HG03135 (cell line): ENCODE measurements at regions not wholly inside any gene's neighbourhood (a gene's known extent, or its start where the extent isn't known, plus 50 kb on each side); places are given as distances from the start of the nearest gene placed in this dataset.

Experiments used
- ATAC-seq: cut with Tn5 transposase; IDR thresholded peaks from one replicate; pipeline ENCODE4 v1.9.1; 2021; ENCODE audit warnings: mild to moderate bottlenecking, moderate library complexity; ENCODE audit not compliant: unreplicated experiment

GRCh38 chr1:25083481-25084345 lies 148.6 kb downstream of the SYF2 start:
- no peak for ATAC-seq

DNA sequence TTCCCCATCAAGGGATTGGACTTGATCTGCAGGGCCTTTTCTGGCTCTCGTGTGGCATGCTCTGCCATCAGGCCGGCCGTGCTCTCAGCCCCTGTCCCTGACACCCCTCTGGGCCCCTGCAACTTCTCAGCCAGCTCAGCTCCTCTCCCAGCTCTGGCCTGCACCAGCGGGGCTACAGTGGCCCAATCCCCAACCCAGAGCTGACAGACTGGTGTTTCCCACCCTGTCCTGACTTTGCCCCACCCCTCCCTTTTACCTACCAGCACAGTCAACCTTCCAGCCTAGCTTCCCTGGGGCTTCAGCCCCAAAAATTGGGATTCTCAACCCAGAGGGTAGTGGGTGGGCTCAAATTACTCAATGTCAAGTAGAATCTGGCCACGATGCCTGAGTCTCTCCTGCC lies 149.3 kb downstream of the SYF2 start:
- no peak for ATAC-seq

DNA sequence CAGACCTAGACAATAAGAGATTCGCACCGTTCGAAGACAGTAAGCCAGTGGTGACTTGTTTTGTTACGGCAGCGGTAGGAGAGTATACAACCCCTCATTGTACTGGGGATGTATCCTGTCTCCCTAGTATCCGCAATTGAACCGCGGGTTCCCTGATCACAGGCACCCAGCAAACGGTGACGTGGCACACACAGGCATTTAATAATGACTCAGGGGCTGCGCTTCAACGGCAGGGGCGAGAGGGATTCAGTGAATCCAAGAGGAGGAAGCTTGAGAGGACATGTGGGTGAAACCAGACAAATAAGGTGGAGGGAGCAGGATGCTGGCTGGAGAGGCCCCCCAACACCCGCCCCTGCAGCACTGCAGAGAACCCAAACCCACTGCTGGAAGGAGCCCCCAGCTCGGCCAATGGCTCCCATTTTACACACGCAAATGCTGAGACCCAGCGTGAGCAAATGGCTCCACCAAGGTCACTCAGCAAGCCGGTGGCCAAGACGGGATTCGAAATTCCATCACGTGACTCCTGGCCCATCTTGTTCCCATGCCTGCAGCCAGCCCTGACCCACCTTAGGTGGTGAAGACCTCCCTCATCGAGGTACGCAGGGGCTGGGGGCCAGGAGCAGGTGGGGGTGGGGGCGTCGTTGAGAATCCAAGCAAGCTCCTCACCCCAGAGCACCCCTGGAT lies 149.9 kb downstream of the SYF2 start:
- no peak for ATAC-seq

DNA sequence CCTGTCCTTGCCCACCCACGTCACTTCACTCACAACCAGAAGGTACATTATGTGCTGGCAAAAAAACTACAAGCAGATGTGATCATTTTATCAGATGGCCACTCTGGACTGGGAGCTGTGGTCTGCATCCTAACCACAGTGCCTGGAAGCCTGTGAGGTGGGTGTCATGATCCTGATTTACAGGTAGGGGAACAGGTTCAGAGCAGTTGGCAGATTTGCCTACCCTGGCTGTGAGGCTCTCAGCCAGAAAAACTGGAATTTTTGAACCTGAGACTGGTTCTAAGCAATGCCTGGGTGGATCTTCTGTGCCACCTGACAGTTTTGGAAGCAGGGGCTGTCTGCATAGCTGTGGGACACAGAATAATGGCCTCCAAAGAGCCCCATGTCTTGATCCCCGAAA lies 150.8 kb downstream of the SYF2 start:
- no peak for ATAC-seq

- no peak for ATAC-seq
These were observed 150.5 kb upstream of the RUNX3 start for GRCh38 chr1:25080294-25081209.

DNA sequence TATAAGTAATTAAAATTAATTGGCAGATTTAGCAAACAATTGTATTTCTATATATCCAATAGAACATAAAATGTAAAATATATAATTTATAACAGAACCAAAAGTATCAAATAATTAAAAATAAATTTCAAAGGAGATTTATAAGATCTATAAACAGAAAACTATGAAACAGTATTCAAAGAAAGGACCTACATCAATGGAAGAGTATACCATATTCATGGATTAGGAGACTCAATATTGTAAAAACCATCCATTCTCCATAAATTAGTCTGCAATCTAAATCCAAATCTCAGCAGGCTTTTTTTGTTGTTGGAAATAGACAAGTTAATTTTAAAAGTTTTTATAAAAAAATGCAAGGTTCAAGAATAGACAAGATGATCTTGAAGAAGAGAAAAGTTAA lies 149.0 kb upstream of the RUNX3 start:
- no peak for ATAC-seq

- no peak for ATAC-seq
These were observed 144.5 kb upstream of the RUNX3 start for GRCh38 chr1:25074351-25075227.

GRCh38 chr1:25073640-25074270 lies 143.7 kb upstream of the RUNX3 start:
- ATAC-seq = no peak

- no peak for ATAC-seq
These were observed 142.4 kb upstream of the RUNX3 start for GRCh38 chr1:25072461-25072860.

DNA sequence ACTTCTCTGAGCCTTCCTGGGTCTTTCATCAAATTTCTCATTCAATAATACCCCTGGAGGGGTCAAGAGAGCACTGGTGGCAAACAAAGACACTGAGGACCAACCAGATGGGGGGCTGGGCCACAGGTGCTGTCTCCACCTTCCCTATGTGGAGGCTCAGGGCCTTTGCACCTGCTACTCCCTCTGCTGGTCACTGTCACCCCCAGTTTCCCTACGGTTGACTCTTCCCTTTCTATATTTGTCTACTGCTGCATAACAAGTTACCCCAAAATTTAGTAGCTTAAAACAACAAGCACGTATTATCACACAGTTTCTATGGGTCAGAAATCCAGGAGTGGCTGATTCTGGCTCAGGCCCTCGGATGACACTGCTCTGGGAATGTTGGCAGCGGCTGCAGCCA lies 138.8 kb upstream of the RUNX3 start:
- ATAC-seq = no peak

DNA sequence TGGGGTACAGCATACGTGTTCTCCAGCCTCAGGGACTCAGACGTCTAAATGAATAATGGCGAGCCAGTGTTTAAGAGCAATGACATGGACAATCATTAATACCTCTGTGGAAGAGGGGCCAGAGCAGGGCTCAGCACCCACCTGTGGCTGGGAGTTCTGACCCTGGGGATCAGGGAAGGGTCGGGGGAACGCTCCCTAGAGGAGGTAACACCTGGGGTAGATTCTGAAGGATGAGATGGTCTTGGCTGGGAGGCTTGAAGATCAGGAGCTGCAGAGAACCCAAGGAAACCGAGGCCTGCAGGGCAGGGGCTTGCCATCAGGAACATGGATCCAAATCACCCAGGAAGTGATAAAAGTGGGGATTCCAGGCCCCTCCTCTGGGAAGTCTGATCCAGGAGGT lies 138.2 kb upstream of the RUNX3 start:
- no peak for ATAC-seq

GRCh38 chr1:25067518-25068251 lies 137.6 kb upstream of the RUNX3 start:
- ATAC-seq = no peak

DNA sequence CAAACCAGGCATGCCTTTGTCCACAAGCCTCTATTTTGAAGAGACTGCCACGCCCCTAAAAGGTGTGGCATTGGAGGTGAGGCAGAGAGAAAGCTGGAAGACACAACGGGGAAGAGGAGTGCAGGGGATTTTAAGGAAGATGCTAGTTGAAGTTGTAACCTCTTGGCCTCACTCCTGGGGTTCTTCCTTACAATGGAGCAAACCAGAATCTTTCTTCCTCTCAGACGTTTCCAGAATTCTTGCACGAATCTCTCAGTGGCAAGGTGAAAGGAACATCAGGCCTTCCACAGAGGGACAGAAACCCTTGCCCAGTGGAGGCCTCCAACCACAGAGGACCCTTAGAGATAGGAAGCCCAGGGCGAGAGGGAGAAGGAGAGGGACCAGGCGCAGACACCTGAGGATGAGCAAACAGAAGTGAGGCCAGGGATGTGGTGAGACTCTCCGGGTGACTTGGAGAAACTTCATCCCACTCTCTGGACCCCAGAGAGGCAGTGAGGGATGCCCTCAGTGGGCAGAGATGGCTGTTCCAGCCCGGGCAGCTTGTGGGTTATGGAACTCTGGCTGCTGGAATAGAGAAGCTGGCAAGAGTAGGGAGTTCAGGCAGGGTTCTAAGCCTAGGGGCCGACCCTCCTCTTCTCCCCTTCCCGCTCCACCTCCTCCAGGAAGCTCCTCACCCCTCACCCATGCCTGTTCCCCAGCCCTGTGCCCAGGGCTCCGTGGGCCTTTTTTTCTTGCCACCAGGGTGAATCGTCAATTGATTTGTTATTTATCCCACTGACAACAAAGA lies 136.8 kb upstream of the RUNX3 start:
- no peak for ATAC-seq

DNA sequence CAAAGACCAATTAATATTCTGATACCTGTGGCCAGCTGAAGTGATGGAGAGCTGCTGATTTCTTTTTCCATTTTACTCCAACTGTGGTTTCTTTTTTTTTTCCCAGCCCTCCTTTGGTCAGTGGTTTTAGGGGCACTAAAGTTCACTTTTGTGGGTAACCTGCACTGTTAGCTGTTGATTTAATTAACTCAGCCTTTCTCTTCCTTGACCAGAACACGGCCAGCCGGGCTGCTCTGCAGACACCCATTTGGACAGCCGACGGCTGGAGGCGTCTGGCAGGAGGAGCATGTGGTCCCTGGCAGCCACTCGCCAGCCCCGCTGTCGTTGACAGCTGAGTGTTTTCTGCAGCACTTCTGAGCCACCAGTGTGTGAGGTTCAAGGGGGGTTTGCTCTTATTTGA lies 136.2 kb upstream of the RUNX3 start:
- no peak for ATAC-seq

- ATAC-seq = no peak
These were observed 135.7 kb upstream of the RUNX3 start for GRCh38 chr1:25065795-25066238.

DNA sequence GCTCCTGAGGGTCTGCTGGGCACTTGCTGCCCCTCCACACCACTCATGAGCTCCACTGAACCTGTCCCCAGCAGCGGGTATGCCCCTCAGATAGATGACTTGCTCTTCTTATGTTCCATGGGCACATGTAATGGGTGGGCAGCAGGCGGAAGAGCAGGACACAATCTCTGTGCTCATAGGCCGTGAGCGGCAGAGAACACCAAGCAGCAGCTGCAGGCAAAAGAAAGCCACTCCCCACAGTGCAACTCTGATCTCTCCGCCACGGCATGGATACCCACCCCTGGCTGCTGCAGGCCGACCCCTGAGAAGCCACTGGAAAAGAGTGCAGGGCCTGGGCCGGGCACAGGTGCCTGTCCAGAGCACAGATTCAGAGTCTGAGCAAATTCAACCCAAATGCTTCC lies 135.2 kb upstream of the RUNX3 start:
- no peak for ATAC-seq

DNA sequence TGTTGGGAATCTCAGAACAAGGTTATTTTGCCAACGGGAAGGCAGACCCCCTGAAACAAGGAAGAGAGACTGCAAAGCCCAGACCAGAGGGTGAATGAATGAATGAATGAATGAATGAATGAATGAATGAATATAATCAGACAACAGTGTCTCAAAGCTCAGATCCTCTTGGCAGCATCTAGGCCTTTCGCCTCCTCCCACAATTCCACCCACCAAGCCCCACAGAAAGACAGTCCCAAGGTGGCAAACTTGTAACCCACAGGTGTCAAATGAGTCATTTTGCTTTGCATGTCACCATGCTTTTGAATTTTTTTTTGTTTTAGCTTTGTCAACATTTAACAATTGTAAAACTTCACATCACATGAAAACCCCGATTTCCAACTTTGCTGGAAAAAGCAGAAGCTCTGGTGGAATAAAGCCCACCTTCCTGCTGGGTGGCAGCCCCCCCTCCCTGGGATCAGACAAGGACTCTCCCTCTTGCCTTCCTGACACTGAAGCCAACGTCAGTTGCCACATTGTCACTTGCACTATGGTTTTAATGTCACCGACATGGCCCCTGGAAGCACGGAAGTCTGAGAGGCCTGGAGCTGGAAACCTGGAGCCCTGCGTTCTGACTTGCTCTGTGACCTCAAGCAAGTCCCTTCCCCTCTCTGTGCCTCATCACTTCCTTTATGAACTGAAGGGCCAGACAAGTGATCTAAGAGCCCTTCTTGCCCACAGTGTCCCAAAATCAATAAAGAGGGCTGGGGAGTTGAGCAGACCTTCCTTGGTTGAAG lies 134.6 kb upstream of the RUNX3 start:
- ATAC-seq = no peak
